Loucy (cell line): ENCODE measurements at regions not wholly inside any gene's neighbourhood (a gene's known extent, or its start where the extent isn't known, plus 50 kb on each side); places are given as distances from the start of the nearest gene placed in this dataset.

Experiments
- EZH2phosphoT487 ChIP-seq: fragments of 200-600 bp; IDR thresholded peaks from 2 replicates; pipeline ENCODE4 v1.6.1; 2018; ENCODE audit warnings: antibody characterized with exemption, mild to moderate bottlenecking, moderate library complexity, borderline replicate concordance
- TF ChIP-seq, protein P1 (sequence below): fragments of 200-600 bp; sonication (generic); conservative IDR thresholded peaks from 2 replicates; pipeline ENCODE4 v1.5.1; 2014; ENCODE audit warnings: mild to moderate bottlenecking, antibody characterized with exemption, low read length

DNA sequence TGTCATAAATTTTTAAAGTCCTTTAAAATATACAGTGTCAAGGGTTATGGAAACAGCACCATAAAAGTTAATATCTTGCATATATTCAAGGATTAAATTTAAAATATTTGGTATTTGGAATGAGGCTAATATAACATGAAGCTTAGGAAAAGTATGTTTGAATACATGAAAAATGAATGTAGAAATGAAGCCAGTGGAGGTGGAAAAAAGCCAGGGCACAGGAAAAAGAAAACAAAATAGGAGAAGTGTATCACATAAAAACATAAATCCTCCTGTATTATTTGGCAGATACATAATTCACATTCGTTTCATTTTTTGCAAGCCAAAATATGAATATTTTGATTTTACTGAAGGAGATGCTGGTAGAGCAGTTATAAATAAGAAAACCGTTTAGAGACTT is 587.0 kb upstream of the ZNF608 start:
- TF ChIP-seq, protein P1, sequence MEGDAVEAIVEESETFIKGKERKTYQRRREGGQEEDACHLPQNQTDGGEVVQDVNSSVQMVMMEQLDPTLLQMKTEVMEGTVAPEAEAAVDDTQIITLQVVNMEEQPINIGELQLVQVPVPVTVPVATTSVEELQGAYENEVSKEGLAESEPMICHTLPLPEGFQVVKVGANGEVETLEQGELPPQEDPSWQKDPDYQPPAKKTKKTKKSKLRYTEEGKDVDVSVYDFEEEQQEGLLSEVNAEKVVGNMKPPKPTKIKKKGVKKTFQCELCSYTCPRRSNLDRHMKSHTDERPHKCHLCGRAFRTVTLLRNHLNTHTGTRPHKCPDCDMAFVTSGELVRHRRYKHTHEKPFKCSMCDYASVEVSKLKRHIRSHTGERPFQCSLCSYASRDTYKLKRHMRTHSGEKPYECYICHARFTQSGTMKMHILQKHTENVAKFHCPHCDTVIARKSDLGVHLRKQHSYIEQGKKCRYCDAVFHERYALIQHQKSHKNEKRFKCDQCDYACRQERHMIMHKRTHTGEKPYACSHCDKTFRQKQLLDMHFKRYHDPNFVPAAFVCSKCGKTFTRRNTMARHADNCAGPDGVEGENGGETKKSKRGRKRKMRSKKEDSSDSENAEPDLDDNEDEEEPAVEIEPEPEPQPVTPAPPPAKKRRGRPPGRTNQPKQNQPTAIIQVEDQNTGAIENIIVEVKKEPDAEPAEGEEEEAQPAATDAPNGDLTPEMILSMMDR, result no peak
- no peak for TF ChIP-seq EZH2phosphoT487
